GM12864 (cell line): ENCODE measurements at regions not wholly inside any gene's neighbourhood (a gene's known extent, or its start where the extent isn't known, plus 50 kb on each side); places are given as distances from the start of the nearest gene placed in this dataset.

Experiments
- DNase-seq: peaks from one replicate; pipeline ENCODE4 v3.0.0-alpha.2; 2011; ENCODE audit warnings: low read depth
- H3K4me3 ChIP-seq: 2 replicates; pipeline ENCODE4 v1.5.1; 2011; ENCODE audit warnings: mild to moderate bottlenecking, low read depth, low read length, control low read depth
- CTCF ChIP-seq: IDR thresholded peaks from 2 replicates; pipeline ENCODE4 v1.5.1; 2011; ENCODE audit warnings: low read depth, mild to moderate bottlenecking, moderate library complexity, low read length, control low read depth, inconsistent platforms; ENCODE audit errors: missing control alignments

- no peak overlapping the region for H3K4me3 ChIP-seq
- TF ChIP-seq CTCF: no peak
- no peak for DNase-seq
Measured at GRCh38 chr14:84751745-84752144, 778.2 kb upstream of the FLRT2 start.

- no peak for DNase-seq
- no peak for TF ChIP-seq CTCF
- H3K4me3 ChIP-seq: no peak overlapping the region
Measured at GRCh38 chr14:84760489-84761126, 769.3 kb upstream of the FLRT2 start.

GRCh38 chr14:84767434-84767833 is 762.5 kb upstream of the FLRT2 start:
- no peak for DNase-seq
- H3K4me3 ChIP-seq: no peak overlapping the region
- TF ChIP-seq CTCF: no peak

DNA sequence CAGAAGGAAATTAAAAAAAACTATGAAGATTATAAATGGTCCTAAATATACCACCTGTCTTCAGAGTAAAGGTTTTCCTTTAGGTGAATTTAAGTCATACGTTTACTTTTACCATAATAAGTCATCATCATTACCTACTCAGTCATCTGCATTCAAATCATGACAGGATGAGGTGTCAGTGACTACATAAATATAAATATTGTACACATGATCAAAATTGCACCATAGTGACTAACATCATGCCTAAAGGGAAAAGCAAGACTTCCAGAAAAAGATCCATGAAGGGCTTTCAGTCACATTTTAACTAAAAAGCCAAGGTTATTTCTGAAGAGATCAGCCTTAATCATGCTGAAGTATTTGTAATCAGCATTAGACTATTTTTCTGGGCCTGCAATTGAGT is 759.9 kb upstream of the FLRT2 start:
- no peak for DNase-seq
- no peak overlapping the region for H3K4me3 ChIP-seq
- no peak for TF ChIP-seq CTCF

GRCh38 chr14:84777356-84777755 is 752.6 kb upstream of the FLRT2 start:
- no peak for TF ChIP-seq CTCF
- DNase-seq: no peak
- H3K4me3 ChIP-seq: no peak overlapping the region

- H3K4me3 ChIP-seq: no peak overlapping the region
- no peak for TF ChIP-seq CTCF
- no peak for DNase-seq
Measured at GRCh38 chr14:84782902-84783301, 747.0 kb upstream of the FLRT2 start.

DNA sequence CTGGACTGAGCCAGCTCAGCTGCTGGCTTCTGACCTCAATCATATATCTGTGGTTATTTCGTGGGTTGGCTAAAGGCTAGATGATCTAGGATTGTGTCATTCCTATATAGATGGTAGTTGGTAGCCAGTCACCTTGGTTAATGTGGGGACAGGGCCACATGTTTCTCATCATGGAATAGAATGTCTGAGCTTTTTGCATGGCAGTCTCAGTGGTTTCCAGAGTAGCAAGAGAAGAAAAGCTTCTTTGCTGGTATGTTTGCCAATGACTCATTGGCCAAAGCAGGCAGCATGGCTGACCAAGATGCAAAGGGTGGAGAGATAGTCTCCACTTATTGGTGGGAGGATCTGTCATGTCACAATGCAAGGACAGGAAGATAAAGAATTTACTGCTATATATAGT is 746.4 kb upstream of the FLRT2 start:
- no peak for TF ChIP-seq CTCF
- no peak for DNase-seq
- H3K4me3 ChIP-seq: no peak overlapping the region
